H1 (cell line): ENCODE measurements at regions not wholly inside any gene's neighbourhood (a gene's known extent, or its start where the extent isn't known, plus 50 kb on each side); places are given as distances from the start of the nearest gene placed in this dataset.

Experiments used
- BCL11A ChIP-seq, 2 experiments: IDR thresholded peaks; one replicate each; pipeline ENCODE4 v1.6.1; 2011; ENCODE audit warnings: low read depth in 2 of 2, low read length in 2 of 2, mild to moderate bottlenecking in 2 of 2
- CREB1 ChIP-seq: IDR thresholded peaks from 2 replicates; pipeline ENCODE4 v1.6.1; 2012; ENCODE audit warnings: inconsistent platforms
- TF ChIP-seq, protein P1 (sequence below): fragments of 300-600 bp; sonication (generic); IDR thresholded peaks from 2 replicates; pipeline ENCODE4 v1.7.1; 2012; ENCODE audit warnings: low read length, moderate library complexity, mild to moderate bottlenecking, inconsistent platforms; ENCODE audit not compliant: insufficient replicate concordance

DNA sequence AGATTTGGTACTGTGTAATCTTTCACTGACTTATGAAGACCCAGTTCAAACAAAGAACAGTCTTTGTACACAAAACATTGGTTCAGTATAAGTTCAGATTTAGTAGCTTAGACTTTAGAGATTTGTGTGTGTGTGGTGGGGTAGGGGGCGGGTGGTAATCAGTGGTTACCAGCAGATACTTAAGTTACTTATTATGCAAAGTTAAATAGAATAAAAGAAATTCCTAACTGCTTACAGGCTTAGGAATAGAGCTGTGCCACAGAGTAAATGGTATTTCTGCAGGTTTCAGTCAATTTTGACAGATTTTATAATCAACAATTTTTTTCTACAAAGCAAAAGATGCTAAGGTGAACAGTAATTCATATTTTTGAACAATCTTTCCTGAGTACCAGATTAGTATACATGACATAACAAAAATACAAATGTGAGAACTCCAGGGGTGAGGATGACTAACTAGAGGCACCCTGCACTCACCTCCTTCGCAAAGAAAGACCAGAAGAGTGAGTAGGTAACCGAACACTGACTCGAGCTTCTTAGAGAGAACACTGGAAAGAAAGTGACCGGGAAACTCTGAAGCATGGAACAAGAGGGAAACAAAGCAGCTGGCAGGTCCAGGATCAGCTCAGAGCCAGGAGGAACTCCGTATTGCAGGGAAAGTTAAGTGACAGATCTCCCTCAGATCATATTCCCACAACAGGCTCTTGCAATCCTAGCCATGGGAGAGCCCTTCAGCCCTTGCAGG is 560.6 kb downstream of the COL12A1 start (continued):
- TF ChIP-seq, protein P1, sequence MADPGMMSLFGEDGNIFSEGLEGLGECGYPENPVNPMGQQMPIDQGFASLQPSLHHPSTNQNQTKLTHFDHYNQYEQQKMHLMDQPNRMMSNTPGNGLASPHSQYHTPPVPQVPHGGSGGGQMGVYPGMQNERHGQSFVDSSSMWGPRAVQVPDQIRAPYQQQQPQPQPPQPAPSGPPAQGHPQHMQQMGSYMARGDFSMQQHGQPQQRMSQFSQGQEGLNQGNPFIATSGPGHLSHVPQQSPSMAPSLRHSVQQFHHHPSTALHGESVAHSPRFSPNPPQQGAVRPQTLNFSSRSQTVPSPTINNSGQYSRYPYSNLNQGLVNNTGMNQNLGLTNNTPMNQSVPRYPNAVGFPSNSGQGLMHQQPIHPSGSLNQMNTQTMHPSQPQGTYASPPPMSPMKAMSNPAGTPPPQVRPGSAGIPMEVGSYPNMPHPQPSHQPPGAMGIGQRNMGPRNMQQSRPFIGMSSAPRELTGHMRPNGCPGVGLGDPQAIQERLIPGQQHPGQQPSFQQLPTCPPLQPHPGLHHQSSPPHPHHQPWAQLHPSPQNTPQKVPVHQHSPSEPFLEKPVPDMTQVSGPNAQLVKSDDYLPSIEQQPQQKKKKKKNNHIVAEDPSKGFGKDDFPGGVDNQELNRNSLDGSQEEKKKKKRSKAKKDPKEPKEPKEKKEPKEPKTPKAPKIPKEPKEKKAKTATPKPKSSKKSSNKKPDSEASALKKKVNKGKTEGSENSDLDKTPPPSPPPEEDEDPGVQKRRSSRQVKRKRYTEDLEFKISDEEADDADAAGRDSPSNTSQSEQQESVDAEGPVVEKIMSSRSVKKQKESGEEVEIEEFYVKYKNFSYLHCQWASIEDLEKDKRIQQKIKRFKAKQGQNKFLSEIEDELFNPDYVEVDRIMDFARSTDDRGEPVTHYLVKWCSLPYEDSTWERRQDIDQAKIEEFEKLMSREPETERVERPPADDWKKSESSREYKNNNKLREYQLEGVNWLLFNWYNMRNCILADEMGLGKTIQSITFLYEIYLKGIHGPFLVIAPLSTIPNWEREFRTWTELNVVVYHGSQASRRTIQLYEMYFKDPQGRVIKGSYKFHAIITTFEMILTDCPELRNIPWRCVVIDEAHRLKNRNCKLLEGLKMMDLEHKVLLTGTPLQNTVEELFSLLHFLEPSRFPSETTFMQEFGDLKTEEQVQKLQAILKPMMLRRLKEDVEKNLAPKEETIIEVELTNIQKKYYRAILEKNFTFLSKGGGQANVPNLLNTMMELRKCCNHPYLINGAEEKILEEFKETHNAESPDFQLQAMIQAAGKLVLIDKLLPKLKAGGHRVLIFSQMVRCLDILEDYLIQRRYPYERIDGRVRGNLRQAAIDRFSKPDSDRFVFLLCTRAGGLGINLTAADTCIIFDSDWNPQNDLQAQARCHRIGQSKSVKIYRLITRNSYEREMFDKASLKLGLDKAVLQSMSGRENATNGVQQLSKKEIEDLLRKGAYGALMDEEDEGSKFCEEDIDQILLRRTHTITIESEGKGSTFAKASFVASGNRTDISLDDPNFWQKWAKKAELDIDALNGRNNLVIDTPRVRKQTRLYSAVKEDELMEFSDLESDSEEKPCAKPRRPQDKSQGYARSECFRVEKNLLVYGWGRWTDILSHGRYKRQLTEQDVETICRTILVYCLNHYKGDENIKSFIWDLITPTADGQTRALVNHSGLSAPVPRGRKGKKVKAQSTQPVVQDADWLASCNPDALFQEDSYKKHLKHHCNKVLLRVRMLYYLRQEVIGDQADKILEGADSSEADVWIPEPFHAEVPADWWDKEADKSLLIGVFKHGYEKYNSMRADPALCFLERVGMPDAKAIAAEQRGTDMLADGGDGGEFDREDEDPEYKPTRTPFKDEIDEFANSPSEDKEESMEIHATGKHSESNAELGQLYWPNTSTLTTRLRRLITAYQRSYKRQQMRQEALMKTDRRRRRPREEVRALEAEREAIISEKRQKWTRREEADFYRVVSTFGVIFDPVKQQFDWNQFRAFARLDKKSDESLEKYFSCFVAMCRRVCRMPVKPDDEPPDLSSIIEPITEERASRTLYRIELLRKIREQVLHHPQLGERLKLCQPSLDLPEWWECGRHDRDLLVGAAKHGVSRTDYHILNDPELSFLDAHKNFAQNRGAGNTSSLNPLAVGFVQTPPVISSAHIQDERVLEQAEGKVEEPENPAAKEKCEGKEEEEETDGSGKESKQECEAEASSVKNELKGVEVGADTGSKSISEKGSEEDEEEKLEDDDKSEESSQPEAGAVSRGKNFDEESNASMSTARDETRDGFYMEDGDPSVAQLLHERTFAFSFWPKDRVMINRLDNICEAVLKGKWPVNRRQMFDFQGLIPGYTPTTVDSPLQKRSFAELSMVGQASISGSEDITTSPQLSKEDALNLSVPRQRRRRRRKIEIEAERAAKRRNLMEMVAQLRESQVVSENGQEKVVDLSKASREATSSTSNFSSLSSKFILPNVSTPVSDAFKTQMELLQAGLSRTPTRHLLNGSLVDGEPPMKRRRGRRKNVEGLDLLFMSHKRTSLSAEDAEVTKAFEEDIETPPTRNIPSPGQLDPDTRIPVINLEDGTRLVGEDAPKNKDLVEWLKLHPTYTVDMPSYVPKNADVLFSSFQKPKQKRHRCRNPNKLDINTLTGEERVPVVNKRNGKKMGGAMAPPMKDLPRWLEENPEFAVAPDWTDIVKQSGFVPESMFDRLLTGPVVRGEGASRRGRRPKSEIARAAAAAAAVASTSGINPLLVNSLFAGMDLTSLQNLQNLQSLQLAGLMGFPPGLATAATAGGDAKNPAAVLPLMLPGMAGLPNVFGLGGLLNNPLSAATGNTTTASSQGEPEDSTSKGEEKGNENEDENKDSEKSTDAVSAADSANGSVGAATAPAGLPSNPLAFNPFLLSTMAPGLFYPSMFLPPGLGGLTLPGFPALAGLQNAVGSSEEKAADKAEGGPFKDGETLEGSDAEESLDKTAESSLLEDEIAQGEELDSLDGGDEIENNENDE: no peak
- TF ChIP-seq BCL11A (IDR thresholded peaks at IDR 0.05; ENCODE audit: low read depth in 2 of 2, low read length in 2 of 2): no peak
- TF ChIP-seq CREB1: no peak
